HG03139 (cell line): ENCODE measurements at regions not wholly inside any gene's neighbourhood (a gene's known extent, or its start where the extent isn't known, plus 50 kb on each side); places are given as distances from the start of the nearest gene placed in this dataset.

ENCODE experiments used
- ATAC-seq: cut with Tn5 transposase; IDR thresholded peaks from one replicate; pipeline ENCODE4 v1.9.1; 2021; ENCODE audit not compliant: unreplicated experiment

GRCh38 chr14:29205658-29206057 is 439.1 kb downstream of the FOXG1 start:
- ATAC-seq: no peak

- no peak for ATAC-seq
These were observed 449.3 kb downstream of the FOXG1 start for GRCh38 chr14:29215853-29216252.

- no peak for ATAC-seq
These were observed 450.0 kb downstream of the FOXG1 start for GRCh38 chr14:29216268-29217232.

GRCh38 chr14:29217813-29218450 is 451.3 kb downstream of the FOXG1 start:
- ATAC-seq: no peak

GRCh38 chr14:29220072-29220471 is 453.5 kb downstream of the FOXG1 start:
- no peak for ATAC-seq

GRCh38 chr14:29220566-29220965 is 454.0 kb downstream of the FOXG1 start:
- ATAC-seq: no peak

GRCh38 chr14:29222006-29222405 is 455.4 kb downstream of the FOXG1 start:
- no peak for ATAC-seq

GRCh38 chr14:29222671-29223268 is 456.2 kb downstream of the FOXG1 start:
- no peak for ATAC-seq

GRCh38 chr14:29223947-29224346 is 457.4 kb downstream of the FOXG1 start:
- no peak for ATAC-seq

- ATAC-seq: no peak
These were observed 461.0 kb downstream of the FOXG1 start for GRCh38 chr14:29227631-29228030.

- ATAC-seq: no peak
These were observed 465.6 kb downstream of the FOXG1 start for GRCh38 chr14:29232153-29232552.

GRCh38 chr14:29232711-29233110 is 466.1 kb downstream of the FOXG1 start:
- ATAC-seq: no peak

GRCh38 chr14:29233188-29233587 is 466.6 kb downstream of the FOXG1 start:
- no peak for ATAC-seq

- ATAC-seq: no peak
These were observed 469.4 kb downstream of the FOXG1 start for GRCh38 chr14:29235991-29236390.

GRCh38 chr14:29236401-29236800 is 469.8 kb downstream of the FOXG1 start:
- no peak for ATAC-seq

- ATAC-seq: no peak
These were observed 470.3 kb downstream of the FOXG1 start for GRCh38 chr14:29236848-29237247.

- no peak for ATAC-seq
These were observed 473.5 kb downstream of the FOXG1 start for GRCh38 chr14:29240066-29240465.

GRCh38 chr14:29242755-29243754 is 476.5 kb downstream of the FOXG1 start:
- no peak for ATAC-seq

- no peak for ATAC-seq
These were observed 489.1 kb downstream of the FOXG1 start for GRCh38 chr14:29255692-29256091.

- ATAC-seq: no peak
These were observed 496.4 kb downstream of the FOXG1 start for GRCh38 chr14:29262979-29263378.

- ATAC-seq: no peak
These were observed 498.3 kb downstream of the FOXG1 start for GRCh38 chr14:29264865-29265264.
